ENCODE measurements at regions not wholly inside any gene's neighbourhood (a gene's known extent, or its start where the extent isn't known, plus 50 kb on each side); places are given as distances from the start of the nearest gene placed in this dataset.
"Not testable (repeated sequence)": the region's sequence is repeated elsewhere in the genome, so short reads cannot be mapped to it uniquely, and the experiment has no call there.

DNA sequence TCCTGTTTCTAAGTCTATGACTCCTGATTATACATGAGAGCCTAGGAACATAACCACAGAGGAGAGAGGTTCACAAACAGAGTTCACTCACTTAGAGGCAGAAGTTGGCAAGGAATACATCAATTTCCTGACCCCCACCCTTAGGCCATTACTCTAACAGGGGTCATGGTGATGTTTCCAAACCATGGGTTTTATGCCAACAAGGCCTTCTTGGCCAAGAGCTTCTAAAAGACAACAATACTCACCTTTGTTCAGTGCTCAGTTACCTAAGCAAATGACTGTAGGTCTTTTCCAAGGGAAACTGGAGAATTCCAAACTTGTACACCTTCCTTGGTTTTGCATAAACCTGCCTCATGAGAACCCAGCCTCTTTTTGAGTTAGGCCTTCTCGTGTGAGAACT lies 52.6 kb downstream of the ERICH4 start:
- Histone ChIP-seq H3K27me3 (peaks cover 14% of the 10 kb centered on the region), H3K36me3 (no peaks in the 10 kb centered on the region), H3K9me3 (no peaks in the 10 kb centered on the region; the same call in 1 of the 2 replicates), H3K4me3 (no peak overlapping the region)
- no peak for DNase-seq

DNA sequence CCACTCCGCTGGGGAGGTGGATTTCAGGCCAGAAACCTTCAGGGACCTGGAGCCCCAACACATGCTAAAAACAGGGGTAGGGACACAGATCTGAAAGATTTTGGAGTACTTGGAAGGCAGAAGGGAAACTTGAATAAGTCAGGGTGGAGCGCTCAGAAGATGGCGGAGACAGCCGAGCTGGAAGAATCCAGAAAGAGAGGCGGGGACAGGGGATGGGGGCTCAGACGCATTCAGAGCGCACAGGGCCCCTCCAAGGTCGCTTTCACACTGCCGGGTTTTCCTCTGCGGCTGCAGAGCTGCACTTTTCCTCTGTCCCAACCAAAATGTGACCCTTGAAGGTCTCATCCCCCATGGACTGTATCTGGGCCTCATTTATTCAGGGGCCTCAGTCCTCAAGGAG lies 56.9 kb downstream of the ERICH4 start:
- Histone ChIP-seq H3K27me3 (peaks cover 31% of the 10 kb centered on the region), H3K36me3 (no peaks in the 10 kb centered on the region), H3K4me3 (no peak overlapping the region), H3K9me3 (no peaks in the 10 kb centered on the region)
- no peak for DNase-seq

DNA sequence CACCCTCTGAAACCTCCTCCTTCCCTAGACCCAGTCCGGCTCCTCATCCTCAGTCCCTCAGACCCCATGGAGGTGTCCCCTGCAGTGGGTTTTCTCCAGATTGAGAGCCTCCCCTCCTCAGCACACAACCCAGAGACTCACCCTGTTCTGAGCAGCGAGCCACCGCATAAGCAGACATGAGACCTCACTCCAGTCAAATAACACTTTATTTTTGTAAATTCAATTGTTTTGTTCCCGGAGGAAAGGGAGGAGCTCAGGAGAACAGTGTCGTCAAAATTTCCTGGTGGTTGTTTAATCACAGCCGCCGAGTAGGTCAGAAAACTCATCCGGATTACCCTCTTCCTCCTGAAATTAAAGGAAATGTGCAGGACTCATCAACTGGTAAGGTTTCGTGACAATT lies 57.5 kb downstream of the ERICH4 start:
- DNase-seq, result no peak
- Histone ChIP-seq H3K27me3 (peaks cover 31% of the 10 kb centered on the region), H3K4me3 (no peak overlapping the region), H3K9me3 (no peaks in the 10 kb centered on the region), H3K36me3 (no peaks in the 10 kb centered on the region)

DNA sequence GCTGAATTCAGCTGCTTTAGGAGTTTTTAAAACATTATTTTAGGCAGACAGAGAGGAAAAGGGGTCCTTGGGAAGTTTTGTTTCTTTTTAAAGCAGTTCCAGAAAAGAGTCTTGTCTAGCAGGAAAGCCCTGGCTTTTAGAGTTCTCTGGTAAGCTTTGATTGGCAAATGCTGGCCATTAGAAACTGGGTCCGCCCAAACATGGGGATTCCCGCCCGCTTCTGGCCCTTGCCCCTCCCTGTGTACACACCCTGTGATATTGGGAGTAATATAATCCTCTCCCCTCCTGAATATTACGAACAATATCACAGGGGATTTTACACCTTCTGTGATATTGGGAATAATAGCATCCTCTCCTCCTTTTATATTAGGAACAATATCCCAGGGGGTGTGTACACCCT lies 58.9 kb downstream of the ERICH4 start:
- no peak for DNase-seq
- Histone ChIP-seq H3K9me3 (no peaks in the 10 kb centered on the region), H3K27me3 (peaks cover 39% of the 10 kb centered on the region), H3K4me3 (no peak overlapping the region), H3K36me3 (no peaks in the 10 kb centered on the region)

DNA sequence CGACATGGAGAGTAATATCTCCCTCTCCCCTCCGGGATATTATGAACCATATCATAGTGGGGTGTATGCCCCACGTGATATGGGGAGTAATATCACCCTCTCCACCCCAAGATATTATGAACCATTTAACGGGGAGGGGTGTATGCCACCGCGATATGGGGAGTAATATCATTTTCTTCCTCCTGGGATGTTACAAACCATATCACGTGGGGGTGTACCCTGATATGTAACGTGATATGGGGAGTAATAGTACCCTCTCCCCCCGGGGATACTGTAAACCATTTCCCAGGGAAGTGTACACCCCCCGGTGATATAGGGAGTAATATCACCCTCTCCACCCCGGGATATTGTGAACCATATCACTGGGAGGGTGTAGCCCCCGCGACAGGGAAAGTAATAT lies 62.1 kb downstream of the ERICH4 start:
- H3K36me3 ChIP-seq, result no peaks in the 10 kb centered on the region
- no peaks in the 10 kb centered on the region for H3K9me3 ChIP-seq
- no peak for DNase-seq
- no peak overlapping the region for H3K4me3 ChIP-seq
- peaks cover 31% of the 10 kb centered on the region for H3K27me3 ChIP-seq

DNA sequence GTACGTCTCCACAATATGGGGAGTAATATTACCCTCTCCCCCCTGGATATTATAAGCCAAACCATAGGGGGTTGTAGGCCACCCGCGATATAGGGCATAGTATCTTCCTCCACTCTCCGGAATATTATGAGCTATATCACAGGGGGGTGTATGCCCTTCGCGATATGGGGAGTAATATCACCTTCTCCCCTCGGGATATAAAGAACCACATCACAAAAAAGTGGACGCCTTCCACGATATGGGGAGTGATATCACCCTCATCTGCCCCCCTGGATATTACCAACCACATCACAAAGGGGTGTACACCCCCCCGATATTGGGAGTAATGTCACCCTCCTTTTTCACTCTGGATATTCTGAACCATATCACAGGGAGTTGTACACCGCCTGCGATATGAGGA lies 65.5 kb upstream of the CEACAM21 start:
- no peak for DNase-seq
- H3K27me3 ChIP-seq, result peaks cover 56% of the 10 kb centered on the region

DNA sequence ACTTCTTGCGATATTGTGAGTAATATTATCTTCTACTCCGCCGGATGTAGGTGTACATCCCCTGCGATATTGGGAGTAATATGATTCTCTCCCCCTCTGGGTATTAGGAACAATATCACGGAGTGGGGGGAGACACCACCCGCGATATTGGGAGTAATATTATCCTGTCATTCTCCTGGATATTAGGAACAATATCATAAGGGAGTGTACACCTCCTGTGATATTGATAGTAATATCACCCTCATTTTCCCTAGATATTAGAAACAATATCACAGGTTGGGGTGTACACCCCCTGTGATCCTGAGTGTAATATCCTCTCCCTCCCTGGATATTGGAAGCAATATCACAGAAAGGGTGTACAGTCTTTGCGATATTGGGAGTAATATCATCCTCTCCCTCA lies 64.3 kb upstream of the CEACAM21 start:
- no peak for DNase-seq
- no peak overlapping the region for H3K4me3 ChIP-seq
- peaks cover 62% of the 10 kb centered on the region for H3K27me3 ChIP-seq
- H3K9me3 ChIP-seq, result no peaks in the 10 kb centered on the region
- H3K36me3 ChIP-seq, result no peaks in the 10 kb centered on the region

More for the DNA sequence above, 65.5 kb upstream of the CEACAM21 start:
- no peaks in the 10 kb centered on the region for H3K36me3 ChIP-seq
- H3K9me3 ChIP-seq, result no peaks in the 10 kb centered on the region
- H3K4me3 ChIP-seq, result no peak overlapping the region

DNA sequence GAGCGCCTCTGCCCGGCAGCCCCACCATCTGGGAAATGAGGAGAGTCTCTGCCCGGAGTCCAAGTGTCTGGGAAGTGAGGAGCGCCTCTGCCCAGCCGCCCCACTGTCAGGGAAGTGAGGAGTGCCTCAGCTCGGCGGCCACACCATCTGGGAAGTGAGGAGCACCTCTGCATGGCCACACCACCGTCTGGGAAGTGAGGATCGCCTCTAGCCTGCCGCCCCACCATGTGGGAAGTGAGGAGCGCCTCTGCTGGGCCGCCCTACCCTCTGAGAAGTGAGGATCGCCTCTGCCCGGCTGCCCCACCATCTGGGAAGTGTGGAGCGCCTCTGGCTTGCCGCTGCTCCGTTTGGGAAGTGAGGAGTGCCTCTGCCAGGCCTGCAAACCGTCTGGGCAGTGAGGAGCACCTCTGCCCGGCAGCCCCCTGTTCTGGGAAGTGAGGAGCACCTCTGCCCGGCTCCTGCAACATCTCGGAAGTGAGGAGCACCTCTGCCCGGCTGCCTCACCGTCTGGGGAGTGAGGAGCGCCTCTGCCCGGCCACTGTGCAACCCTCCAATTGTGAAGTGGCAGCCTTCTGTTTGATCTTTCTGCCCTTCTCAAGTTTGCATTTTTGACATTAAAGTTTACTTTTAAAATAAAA lies 60.8 kb upstream of the CEACAM21 start:
- H3K36me3 ChIP-seq, result no peaks in the 10 kb centered on the region
- H3K4me3 ChIP-seq, result no peak overlapping the region
- no peaks in the 10 kb centered on the region for H3K9me3 ChIP-seq
- DNase-seq, result no peak
- peaks cover 86% of the 10 kb centered on the region for H3K27me3 ChIP-seq

DNA sequence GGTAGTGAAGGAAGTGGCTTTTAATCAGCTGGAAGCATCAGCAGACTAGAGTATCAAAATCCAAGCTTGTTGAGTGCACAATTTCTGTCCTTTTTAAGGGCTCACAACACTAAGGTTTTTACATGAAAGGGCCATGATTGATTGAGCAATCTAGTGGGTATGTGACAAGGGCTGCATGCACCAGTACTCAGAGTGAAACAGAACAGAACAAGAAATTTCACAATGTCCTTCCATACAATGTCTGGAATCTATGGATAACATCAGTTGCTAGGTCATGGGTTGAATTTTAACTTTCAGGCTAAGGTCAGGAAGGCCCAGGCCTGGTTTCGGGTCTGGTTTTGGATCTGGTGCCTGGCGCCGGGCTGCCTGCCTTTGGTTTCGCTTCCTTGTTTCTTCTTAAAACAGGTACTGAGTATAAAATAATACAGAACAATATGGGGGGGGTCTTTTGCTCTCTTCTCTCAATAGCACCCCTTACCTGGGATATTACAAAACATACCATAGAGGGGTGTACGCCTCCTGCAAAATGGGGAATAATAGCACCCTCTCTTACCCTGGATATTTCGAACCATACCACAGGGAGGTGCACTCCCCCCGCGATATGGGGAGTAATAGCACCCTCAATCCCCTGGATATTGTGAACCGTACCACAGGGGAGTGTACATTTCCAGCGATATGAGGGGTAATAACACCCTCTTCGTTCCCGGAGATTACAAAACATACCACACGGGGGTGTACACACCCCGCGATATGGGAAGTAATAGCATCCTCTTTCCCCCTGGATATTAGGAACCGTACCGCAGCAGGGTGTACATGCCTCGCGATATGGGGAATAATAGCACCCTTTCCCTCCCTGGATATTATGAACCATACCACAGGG lies 59.4 kb upstream of the CEACAM21 start:
- peaks cover 88% of the 10 kb centered on the region for H3K27me3 ChIP-seq
- DNase-seq, result not testable (repeated sequence)

DNA sequence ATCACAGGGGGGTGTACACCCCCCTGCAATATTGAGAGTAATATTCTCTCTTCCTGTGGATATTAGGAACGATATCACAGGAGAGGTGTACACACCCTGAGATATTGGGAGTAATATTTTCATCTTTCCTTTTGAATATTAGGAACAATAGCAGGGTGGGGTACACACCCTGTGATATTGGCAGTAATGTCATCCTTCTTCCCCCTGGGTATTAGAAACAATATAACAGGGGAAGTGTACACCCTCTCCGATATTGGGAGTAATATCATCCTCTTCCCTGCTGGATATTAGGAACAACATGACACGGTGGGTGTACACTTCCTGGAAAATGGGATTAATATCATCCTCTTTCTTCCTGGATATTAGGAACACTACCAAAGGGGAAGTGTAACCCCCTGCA lies 57.8 kb upstream of the CEACAM21 start:
- Histone ChIP-seq H3K4me3 (no peak overlapping the region), H3K27me3 (peaks cover 91% of the 10 kb centered on the region), H3K36me3 (no peaks in the 10 kb centered on the region), H3K9me3 (no peaks in the 10 kb centered on the region)
- no peak for DNase-seq

More for the DNA sequence above, 59.4 kb upstream of the CEACAM21 start:
- not testable (repeated sequence) for H3K9me3 ChIP-seq, H3K4me3 ChIP-seq, H3K36me3 ChIP-seq

DNA sequence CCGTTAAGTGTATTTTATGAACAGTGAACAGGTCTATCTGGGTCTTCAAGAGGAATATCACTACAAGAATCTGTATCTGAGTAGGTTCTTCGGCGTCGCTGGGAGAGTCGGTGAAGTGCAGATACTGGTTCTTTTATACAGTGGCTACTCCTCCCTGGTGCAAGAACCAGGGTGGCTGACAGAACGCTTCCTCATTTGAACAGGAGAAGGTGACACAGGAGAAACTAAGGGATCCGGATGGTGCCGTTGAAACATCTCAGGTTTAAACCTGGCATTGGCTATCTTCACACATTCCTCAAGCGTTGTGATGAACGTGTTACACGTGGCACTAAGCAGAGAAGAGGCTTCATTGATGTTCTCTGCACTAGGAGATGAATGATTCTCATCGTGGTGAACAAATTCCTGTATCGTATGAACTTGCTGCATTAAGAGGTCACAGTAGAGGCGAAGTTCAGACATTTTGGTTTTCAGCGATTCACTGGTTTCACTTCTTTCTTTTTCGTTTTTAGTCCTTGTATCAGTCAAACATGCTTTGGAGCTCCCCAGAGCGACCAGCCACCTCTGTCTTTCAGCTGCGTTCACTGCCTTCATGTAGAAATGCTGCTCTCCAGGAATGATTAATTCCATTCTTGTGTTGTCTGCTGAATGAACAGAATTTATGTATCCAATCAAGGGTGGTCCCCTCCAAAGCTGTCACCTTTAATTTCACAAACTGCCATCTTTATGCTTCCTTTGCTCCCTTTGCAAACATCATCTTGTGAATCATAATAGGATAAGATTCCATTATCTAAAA lies 54.6 kb upstream of the CEACAM21 start:
- H3K36me3 ChIP-seq, DNase-seq, H3K4me3 ChIP-seq, H3K9me3 ChIP-seq: not testable (repeated sequence)
- peaks cover 75% of the 10 kb centered on the region for H3K27me3 ChIP-seq

DNA sequence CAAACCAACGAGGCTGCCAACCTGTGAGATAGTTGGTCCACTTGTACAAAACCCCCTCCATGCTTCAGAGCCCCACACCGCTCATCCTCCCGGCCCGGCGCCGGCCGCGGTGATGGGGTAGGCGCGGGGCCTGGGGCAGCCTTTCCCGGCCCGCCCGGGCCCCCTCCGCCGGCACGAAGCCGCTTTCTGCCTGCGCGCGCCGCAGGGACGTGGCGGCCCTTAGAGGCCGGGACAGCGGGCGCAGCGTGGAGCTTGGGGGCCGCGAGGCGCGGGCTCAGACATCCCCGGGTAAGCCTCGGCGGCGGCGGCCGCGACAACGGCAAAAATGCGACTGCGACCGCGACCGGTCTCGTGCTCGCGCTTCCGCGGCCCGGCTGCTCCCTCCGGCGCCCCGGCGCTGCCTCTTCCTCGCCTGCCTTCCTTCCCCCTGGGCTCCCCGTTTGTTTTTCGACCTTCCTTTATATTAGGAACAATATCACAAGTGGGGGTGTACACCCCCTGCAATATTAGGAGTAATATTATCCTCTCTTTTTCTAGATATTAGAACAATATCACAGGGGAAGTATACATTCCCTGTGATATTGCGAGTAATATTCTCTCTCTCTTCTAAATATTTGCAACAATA lies 53.9 kb upstream of the CEACAM21 start:
- Histone ChIP-seq H3K27me3 (peaks cover 74% of the 10 kb centered on the region), H3K36me3 (no peaks in the 10 kb centered on the region), H3K9me3 (no peaks in the 10 kb centered on the region), H3K4me3 (no peak overlapping the region)
- no peak for DNase-seq

DNA sequence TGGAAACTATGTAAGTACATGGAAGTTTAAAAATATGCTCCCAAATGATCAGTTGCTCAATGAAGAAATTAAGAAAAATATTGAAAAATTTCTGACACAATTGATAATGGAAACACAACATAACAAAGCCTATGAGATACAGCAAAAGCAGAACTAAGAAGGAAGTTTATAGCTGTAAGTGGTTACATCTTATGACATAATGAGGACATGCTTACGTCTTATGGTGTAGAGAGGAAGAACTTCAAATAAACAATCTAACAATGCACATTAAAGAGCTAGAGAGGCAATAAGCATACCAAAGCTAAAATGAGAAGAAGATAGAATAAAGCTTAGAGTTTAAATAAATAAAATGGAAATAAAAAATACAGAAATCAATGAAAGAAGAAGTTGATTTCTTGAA lies 50.0 kb upstream of the CEACAM21 start:
- Histone ChIP-seq H3K27me3 (peaks cover 71% of the 10 kb centered on the region), H3K9me3 (peaks cover 1% of the 10 kb centered on the region; the same call in 1 of the 2 replicates), H3K36me3 (no peaks in the 10 kb centered on the region), H3K4me3 (no peak overlapping the region)
- no peak for DNase-seq

Data from MG63 (cell line).